Superior temporal gyrus (tissue), 1 donor: ENCODE measurements at regions not wholly inside any gene's neighbourhood (a gene's known extent, or its start where the extent isn't known, plus 50 kb on each side); places are given as distances from the start of the nearest gene placed in this dataset.

Source experiments
- DNase-seq: peaks from one replicate; pipeline ENCODE4 v3.0.0-alpha.2; 2016; ENCODE audit errors: extremely low spot score

DNA sequence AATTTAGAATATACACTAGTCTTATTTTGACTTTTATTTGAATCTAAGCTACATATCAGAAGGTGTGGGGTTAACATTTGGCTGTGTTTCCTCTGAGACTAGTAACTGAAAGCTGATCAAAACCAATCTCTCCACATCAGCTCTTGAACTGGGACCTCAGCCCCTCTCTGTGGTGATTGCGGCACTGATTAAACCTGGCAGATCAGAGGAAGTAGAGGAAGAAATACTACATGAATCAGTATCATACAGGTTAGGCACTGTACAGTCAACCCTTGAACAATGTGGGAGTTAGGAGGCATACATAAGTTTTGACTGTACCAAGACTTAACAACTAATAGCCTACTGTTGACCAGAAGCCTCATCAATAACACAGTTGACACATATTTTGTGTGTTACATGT, 122.5 kb upstream of the C1orf87 start:
- no peak for DNase-seq

DNA sequence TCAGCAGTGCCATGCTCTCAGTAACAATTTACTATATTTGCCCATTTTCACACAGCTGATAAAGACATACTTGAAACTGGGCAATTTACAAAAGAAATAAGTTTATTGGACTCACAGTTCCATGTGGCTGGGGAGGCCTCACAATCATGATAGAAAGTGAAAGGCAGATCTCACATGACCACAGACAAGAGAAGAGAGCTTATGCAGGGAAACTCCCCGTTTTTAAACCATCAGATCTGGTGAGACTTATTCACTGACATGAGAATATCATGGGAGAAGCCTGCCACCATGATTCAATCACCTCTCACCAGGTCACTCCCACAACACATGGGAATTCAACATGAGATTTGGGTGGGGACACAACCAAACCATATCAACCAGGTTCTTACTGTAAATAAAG, 112.1 kb upstream of the C1orf87 start:
- no peak for DNase-seq

DNA sequence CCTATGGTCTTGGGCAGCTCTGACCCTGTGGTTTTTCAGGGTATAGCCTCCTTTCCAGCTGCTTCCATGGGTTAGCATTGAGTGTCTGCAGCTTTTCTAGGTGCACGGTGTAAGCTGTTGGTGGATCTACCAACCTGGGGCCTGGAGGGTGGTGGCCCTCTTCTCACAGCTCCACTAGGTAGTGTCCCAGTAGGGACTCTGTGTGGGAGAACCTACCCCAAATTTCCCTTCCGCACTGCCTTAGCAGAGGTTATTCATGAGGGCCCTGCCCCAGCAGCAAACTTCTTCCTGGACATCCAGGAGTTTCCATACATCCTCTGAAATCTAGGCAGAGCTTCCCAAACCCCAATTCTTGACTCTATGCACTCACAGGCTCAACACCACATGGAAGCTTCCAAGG, 111.0 kb upstream of the C1orf87 start:
- no peak for DNase-seq

DNA sequence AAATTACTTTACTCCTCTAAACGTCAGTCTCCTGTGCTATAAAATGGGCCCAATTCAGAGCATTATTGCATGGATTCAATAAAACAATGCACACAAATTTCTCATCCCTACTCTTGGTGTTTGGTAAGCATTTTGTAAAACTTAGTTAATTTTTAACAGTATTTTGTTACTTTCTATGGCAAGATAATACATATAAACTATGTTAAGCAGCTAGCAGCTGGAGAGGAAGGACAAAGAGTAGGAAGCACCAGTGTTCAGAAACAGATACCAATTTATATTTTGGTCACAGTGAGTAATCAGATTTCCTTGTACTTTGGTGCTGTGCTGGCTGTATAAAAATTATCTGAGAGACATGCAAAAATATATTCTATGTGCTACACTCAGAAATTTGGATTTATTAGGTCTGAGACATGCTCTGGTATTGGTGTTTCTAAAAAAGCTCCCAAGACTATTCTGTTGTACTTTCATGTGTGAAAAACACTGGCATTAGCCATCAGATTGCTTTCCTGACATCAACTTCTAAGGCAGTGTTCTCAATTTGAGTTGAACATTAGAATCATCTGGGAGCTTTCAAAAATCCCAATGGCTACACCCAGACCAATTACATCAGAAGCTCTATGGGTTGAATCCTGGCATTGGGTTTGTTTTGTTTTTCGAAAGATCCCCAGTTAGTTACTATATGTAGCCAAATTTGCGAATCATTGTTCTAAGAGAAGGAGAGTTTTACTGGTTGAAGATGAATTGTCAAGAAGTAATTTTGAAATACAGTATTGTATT, 100.3 kb upstream of the C1orf87 start:
- peak; percentile 15 for DNase-seq

- no peak for DNase-seq
Observed at GRCh38 chr1:60173006-60173405, 99.4 kb upstream of the C1orf87 start.

- no peak for DNase-seq
Observed at GRCh38 chr1:60171801-60172200, 98.2 kb upstream of the C1orf87 start.

GRCh38 chr1:60170709-60171108, 97.1 kb upstream of the C1orf87 start:
- DNase-seq = no peak

DNA sequence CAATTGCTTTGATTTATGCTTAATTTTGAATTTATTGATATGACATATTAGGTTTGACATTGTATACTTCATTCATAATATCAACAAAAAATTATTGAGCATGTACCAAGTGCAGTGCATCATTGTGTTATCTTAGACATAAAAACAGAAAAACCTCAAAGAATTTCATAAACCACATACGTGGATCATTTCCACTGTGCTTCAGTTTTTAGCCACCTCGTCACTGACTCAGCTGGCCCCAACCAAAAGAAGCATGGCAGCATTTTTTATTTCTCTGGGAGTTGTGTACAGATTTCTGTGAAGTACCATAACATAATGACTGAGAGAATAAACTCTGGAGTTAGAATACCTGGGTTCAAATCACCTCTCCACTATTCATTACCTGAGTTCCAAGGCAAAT, 95.6 kb upstream of the C1orf87 start:
- no peak for DNase-seq

DNA sequence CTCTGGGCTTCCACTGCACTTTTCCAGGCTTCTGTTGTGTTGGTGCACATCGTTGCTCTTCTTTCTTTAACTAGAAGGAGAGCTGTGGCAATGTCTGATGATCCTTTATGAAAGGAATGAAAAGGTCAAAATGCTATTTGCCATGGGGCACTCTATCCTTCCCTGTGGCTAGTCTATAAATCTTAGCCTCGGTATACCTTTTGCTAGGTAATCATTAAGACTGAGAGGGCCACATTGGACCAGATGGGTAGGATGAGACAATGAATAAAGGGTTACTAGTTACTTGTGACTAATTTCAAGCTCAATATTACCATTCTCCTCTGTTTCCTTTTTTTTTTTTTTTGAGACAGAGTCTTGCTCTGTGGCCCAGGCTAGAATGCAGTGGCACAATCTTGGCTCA, 89.4 kb upstream of the C1orf87 start:
- no peak for DNase-seq

GRCh38 chr1:60160141-60160540, 86.6 kb upstream of the C1orf87 start:
- no peak for DNase-seq

DNA sequence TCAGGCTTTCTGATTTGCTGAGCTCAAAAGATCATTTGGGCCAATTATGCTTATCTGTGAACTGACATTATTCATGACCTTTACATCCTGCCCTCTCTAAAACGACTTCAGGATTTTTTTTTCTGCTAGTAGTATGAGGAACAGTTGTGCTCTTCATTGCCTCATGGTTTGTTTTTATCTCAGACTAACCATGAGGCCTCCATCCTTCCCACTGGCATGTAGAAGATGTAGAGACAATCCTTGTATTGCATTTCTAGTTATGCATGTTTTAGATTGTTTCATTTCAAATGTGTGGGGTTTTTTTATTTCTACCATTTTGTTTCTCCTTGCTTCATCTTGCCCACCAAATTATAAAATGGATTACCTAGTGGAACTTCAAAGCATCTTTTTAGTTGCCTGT, 82.8 kb upstream of the C1orf87 start:
- DNase-seq = no peak

GRCh38 chr1:60153961-60154360, 80.4 kb upstream of the C1orf87 start:
- no peak for DNase-seq

DNA sequence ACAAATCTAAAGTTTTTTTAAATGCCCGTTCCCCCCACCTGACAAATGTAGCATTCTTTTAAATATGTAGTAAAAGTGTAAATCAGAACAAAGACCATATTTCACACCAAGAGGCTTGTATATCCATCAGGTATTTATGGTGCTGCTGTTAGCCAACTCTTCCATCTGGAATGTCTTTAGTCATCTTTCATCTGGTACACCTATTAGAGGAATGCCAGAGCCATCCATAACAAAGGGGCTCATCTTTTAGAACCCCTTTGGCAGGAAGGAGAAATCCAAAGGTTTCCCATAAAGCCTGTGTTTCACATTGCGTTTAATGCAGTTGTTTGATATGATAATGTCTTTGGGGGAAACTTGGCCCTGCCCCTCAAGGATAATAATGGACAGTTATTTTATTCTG, 79.3 kb upstream of the C1orf87 start:
- no peak for DNase-seq

GRCh38 chr1:60151311-60151710, 77.7 kb upstream of the C1orf87 start:
- DNase-seq = no peak

- no peak for DNase-seq
Observed at GRCh38 chr1:60149251-60149650, 75.7 kb upstream of the C1orf87 start.

DNA sequence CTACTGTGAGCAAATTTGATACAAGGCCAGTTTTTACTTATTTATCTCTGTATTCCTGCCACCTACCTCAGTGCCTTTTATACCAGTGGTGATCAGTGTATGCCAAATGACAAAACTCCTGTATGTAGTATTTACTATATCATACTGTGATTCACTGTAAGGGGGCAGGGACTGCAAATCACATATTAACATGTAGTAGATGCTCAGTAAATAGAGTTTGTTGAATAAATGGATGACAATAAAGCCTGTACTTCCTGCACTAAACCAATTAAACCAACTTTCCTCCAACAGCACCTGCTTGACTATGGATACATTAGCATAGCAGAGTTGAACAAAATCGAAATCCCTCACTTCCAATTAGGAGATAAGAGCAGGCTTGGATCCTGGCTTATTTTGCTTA, 73.3 kb upstream of the C1orf87 start:
- DNase-seq = no peak

DNA sequence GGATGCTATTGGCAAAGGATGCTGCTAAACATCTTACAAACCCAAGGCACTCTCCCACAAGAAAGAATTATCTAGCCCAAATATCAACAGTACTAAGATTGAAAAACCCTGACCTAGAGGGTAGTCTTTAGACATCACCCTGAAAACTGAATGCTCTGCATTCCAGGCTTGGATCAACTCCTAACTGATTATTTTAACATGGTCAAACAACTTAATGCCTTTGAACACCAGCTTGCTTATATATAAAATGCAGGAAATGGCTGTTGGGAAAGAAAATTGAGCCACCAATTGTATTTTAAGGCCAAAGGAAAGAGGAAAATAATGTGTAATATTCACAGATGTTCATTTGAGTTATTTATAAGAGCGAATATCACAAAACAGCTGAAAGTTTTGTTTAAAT, 72.2 kb upstream of the C1orf87 start:
- no peak for DNase-seq

DNA sequence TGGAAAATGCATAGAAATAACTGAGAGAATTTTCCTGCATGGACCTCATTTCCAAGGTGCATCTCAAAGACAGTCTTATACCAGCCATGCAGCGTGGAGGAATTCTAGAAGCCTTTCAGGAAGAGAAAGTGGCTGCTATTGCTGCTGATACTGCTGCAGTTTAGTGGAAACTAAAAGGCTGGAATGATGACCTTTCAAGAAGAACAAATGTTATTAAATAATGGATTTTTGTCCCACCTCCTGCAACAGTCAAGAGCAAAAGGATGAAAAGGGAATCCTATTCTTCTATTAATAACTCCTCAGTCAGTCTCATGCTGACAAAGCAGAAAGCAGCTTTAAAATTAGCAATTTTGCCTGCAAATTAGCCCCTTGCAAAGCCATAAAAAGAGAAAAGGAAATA, 68.2 kb upstream of the C1orf87 start:
- no peak for DNase-seq

DNA sequence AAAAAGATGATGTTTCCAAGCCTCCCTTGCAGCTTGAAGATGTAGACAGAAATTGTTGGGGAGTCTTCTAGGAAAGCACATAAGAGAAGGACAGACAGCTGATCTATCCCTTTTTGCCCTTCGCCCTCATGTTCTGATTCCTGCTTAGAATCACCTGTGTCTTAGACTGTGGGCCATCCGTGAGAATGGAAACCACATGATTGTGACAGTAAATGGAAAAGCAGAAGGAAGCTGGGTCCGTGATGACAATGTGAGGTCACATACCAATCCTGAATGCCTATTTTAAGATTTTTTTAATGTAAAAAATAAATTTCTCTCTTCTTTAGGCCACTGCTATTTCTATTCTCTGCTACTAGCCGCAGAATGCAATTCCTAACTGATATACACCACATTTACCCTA, 67.7 kb upstream of the C1orf87 start:
- no peak for DNase-seq

DNA sequence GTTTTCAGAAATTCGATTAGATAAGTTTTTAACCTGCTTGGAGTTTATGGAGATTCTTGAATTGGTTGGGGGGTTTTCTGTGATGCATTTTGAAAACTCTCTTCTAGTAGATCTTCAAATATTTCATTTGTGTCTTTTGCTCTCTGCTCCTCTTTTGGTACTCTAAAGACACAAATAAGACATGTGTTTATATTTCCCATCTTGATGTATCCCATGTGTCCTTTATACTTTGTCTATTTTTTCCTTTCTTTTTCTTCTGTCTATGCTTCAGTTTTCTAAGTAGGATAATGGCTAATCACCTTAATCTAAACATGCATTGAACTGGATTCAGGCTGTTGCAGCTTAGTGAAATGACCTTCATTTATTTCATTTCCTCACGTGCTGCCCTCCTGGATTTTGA, 63.8 kb upstream of the C1orf87 start:
- no peak for DNase-seq

DNA sequence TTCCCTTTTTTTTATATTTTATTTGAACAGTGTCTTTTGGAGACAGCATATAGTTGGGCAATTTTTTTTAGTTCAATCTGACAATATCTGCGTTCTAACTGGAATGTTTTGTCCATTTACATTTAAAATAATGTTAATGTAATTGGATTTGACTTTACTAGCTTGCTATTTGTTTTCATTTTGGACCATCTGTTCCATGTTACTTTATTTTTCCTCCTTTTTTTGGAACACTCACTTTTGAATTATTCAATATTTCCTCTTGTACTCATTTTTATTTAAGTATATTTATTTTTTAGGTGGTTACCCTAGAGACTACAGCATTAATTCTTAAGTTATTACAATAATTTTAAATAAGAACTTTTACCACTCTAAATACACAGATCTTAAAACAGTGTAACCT, 62.8 kb upstream of the C1orf87 start:
- DNase-seq = no peak

- no peak for DNase-seq
Observed at GRCh38 chr1:60134716-60135115, 61.1 kb upstream of the C1orf87 start.

DNA sequence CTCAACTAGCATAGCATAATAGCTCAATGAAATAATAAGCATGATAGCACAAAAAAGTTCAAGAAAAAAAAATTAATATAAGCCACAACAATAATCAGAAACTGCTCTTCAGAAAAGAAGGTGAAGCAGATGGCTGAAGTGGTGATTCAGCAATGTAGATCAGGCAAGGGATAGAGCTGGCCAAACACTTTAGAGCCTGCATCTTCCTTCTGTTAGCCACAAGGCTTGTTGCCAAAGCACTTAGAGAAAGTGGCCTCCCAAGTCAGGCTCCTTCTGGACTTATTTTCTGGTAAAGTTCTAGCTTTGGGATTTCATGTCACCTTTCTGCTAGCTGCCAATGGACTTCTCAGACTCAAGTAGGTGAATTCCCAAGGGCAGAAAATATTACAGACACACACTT, 60.3 kb upstream of the C1orf87 start:
- DNase-seq = no peak

DNA sequence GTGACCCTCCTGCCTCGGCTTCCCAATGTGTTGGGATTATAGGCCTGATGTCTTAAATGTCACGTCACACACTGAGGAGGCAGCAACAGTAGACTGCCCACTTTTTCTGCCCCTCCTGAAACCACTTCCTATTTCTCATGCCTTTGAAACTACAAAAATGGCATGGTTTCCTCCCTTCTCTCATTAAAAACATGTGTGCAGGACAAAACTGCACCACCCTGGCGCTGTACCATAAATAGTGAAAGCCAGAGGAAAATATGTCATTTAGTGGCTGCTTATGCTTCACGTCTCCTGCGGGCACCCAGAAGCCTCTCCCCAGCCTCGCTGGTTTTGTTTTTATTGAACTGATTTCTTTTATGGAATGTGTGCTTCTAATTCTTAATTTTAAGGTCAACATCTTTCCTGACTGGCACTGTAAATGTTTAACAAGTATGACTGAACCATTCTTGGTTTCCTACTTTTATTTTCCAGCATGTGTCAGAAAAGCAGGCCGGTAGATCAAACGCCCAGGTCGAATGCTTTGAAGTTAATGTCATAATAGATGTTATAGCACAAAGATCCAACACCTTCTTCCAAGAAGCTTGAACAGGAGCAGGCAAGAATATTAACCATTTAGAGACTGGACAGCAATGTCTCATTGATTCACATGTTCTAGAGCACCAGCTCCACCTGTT, 59.6 kb upstream of the C1orf87 start:
- DNase-seq = no peak
